Right lobe of liver (tissue), 4 donors: ENCODE measurements at regions not wholly inside any gene's neighbourhood (a gene's known extent, or its start where the extent isn't known, plus 50 kb on each side); places are given as distances from the start of the nearest gene placed in this dataset.

ENCODE experiments used
- CTCF ChIP-seq, 4 donors: fragments of 200-600 bp in 3 of 4; fragments of 450-650 bp in 1 of 4; IDR thresholded peaks; one replicate each; pipeline versions ENCODE4 v1.5.1 to v1.8.0; 2016 to 2022; ENCODE audit warnings: antibody characterized with exemption in 4 of 4, mild to moderate bottlenecking in 2 of 4
- POLR2A ChIP-seq: fragments of 450-650 bp; IDR thresholded peaks from one replicate; pipeline ENCODE4 v1.6.1; 2017; ENCODE audit warnings: antibody characterized with exemption, mild to moderate bottlenecking
- donor health status: DM: no; HTN: no; CAD: no.
- donor health status: DM: no; HTN: no; CAD: no.
- donor health status: DM: no; HTN: yes; CAD: no.

GRCh38 chr7:127504715-127505114 is 80.7 kb downstream of the GCC1 start:
- peak; percentile 23 to 58 (median 37) for TF ChIP-seq CTCF (IDR thresholded peaks at IDR 0.05)
- no peak for TF ChIP-seq POLR2A
